A549 (cell line): ENCODE measurements at regions not wholly inside any gene's neighbourhood (a gene's known extent, or its start where the extent isn't known, plus 50 kb on each side); places are given as distances from the start of the nearest gene placed in this dataset.

Experiments used
- ATAC-seq, 2 experiments: fragments of 200-7000 bp in 1 of 2; fragments of >200 bp in 1 of 2; cut with Nextera tagmentation in 1 of 2; cut with Tn5 transposase in 1 of 2; 3 replicates each; pipeline versions ENCODE4 v1.8.0 to v1.9.1; 2018 to 2020; ENCODE audit warnings: mild to moderate bottlenecking in 1 of 2, moderate library complexity in 1 of 2
- CTCF ChIA-PET: fragments of 300-600 bp; sonication (Branson Sonifier 250); formaldehyde crosslinking; extraction: SDS; loops from one replicate; lab custom pipeline; 2021; ENCODE audit warnings: antibody characterized with exemption, inconsistent platforms; lab: Yijun Ruan, JAX
- POLR2A ChIA-PET: fragments of 350-600 bp; formaldehyde crosslinking; extraction: SDS; loops from one replicate; lab custom pipeline; 2021; ENCODE audit warnings: antibody characterized with exemption, inconsistent platforms; lab: Yijun Ruan, JAX
- DNase-seq, 2 experiments: peaks; one replicate each; pipeline versions ENCODE4 v3.0.0 to v3.0.0-alpha.2; 2011 to 2016; ENCODE audit warnings: low read depth in 1 of 2, low spot score in 1 of 2
- FAIRE-seq: peaks from 2 replicates; lab custom pipeline; 2011; peaks lifted over from hg19 to GRCh38; lab: Jason Lieb, UNC
- H3K27ac ChIP-seq, 2 experiments: fragments of >200 bp; sonication (Bioruptor Twin); formaldehyde crosslinking; 3 replicates each; pipeline ENCODE4 v1.5.1; 2016 to 2017
- H3K4me1 ChIP-seq: fragments of >200 bp; sonication (Bioruptor Twin); formaldehyde crosslinking; 3 replicates; pipeline ENCODE4 v1.6.1; 2016
- H3K4me2 ChIP-seq: fragments of >200 bp; sonication (Bioruptor Twin); formaldehyde crosslinking; 3 replicates; pipeline ENCODE4 v1.6.1; 2016
- H3K4me3 ChIP-seq: fragments of >200 bp; sonication (Bioruptor Twin); formaldehyde crosslinking; 3 replicates; pipeline ENCODE4 v1.5.1; 2016
- H3K9me3 ChIP-seq: fragments of >200 bp; sonication (Bioruptor Twin); formaldehyde crosslinking; 3 replicates; pipeline ENCODE4 v1.6.1; 2016
- BHLHE40 ChIP-seq: IDR thresholded peaks from 2 replicates; pipeline ENCODE4 v1.6.1; 2012; ENCODE audit warnings: low read depth, low read length, inconsistent platforms
- CBX2 ChIP-seq: fragments of 200-600 bp; sonication (generic); IDR thresholded peaks from 2 replicates; pipeline ENCODE4 v1.6.1; 2016; ENCODE audit warnings: low read depth, mild to moderate bottlenecking, borderline replicate concordance
- CHD2 ChIP-seq: fragments of 150-350 bp; IDR thresholded peaks from 2 replicates; pipeline ENCODE4 v1.6.1; 2014; ENCODE audit warnings: low read length; ENCODE audit not compliant: partially characterized antibody
- EHMT2 ChIP-seq: fragments of 200-600 bp; sonication (generic); IDR thresholded peaks from 2 replicates; pipeline ENCODE4 v1.6.1; 2016; ENCODE audit warnings: antibody characterized with exemption, low read depth, mild to moderate bottlenecking, moderate library complexity
- EP300 ChIP-seq, 2 experiments: fragments of >200 bp; sonication (Bioruptor Twin); formaldehyde crosslinking; IDR thresholded peaks; 2 replicates in 1 of 2; 3 replicates in 1 of 2; pipeline ENCODE4 v1.6.1; 2016 to 2017
- FOSL2 ChIP-seq, 2 experiments: fragments of 450-650 bp in 1 of 2; fragments of >200 bp in 1 of 2; sonication (Bioruptor Twin) in 1 of 2; formaldehyde crosslinking; IDR thresholded peaks; 2 replicates each; pipeline versions ENCODE4 v1.5.0 to v1.6.1; 2016 to 2020; ENCODE audit warnings: mild to moderate bottlenecking in 1 of 2, moderate library complexity in 1 of 2
- HOXA7 ChIP-seq: fragments of 250-450 bp; sonication (Bioruptor Pico); IDR thresholded peaks from 2 replicates; pipeline ENCODE4 v1.5.0; 2020; ENCODE audit warnings: mild to moderate bottlenecking, moderate library complexity
- JUNB ChIP-seq: fragments of >200 bp; sonication (Bioruptor Twin); formaldehyde crosslinking; IDR thresholded peaks from 2 replicates; pipeline ENCODE4 v1.6.1; 2016
- KDM1A ChIP-seq: fragments of 200-600 bp; sonication (generic); IDR thresholded peaks from 2 replicates; pipeline ENCODE4 v1.6.1; 2016; ENCODE audit warnings: low read depth, mild to moderate bottlenecking
- MAFK ChIP-seq: fragments of 450-650 bp; IDR thresholded peaks from 2 replicates; pipeline ENCODE4 v1.6.1; 2014; ENCODE audit not compliant: partially characterized antibody
- MAZ ChIP-seq: fragments of 150-350 bp; IDR thresholded peaks from 2 replicates; pipeline ENCODE4 v1.6.1; 2014; ENCODE audit warnings: antibody characterized with exemption, low read depth, low read length, borderline replicate concordance
- NFE2L2 ChIP-seq: fragments of 150-350 bp; conservative IDR thresholded peaks from 2 replicates; pipeline ENCODE4 v1.6.1; 2014; ENCODE audit warnings: low read length
- NPAS2 ChIP-seq: fragments of 250-450 bp; sonication (Bioruptor Pico); IDR thresholded peaks from 2 replicates; pipeline ENCODE4 v1.8.0; 2022; ENCODE audit warnings: mild to moderate bottlenecking, moderate library complexity, borderline replicate concordance
- POLR2A ChIP-seq: IDR thresholded peaks from 2 replicates; pipeline ENCODE4 v1.6.1; 2012; ENCODE audit warnings: mild to moderate bottlenecking, low read length
- WGBS: methylation state at CpG from one replicate; pipeline ENCODE4 v1.1.6; 2017; ENCODE audit errors: missing lambda C conversion rate; 5-methylcytosine and 5-hydroxymethylcytosine counted together
- TF ChIP-seq, protein P1 (sequence below): IDR thresholded peaks from 2 replicates; pipeline ENCODE4 v1.6.1; 2012
- TF ChIP-seq, protein P2 (sequence below): fragments of >200 bp; sonication (Bioruptor Twin); formaldehyde crosslinking; IDR thresholded peaks from 3 replicates; pipeline ENCODE4 v1.5.1; 2016

GRCh38 chr3:113058188-113058587 lies 67.4 kb downstream of the GTPBP8 start:
- Histone ChIP-seq H3K4me3 (no peak overlapping the region), H3K4me1 (peaks cover 31% of the 10 kb centered on the region), H3K4me2 (no peak overlapping the region), H3K9me3 (no peaks in the 10 kb centered on the region), H3K27ac (0 out of 6 replicates have a peak overlapping the region, but pooled peaks of 1 of the 2 experiments have one; percentile 5)
- CTCF ChIA-PET: interaction anchor here (0.7 to 9.2 kb wide), 4 partner anchors 119 to 416 kb away, joined by 3 to 130 read pairs (median 4); no protein-coding TSS in a partner anchor
- 89% methylated on average over 3 of the region's 3 CpGs for WGBS
- FAIRE-seq (no peak), ATAC-seq (no peak), DNase-seq (no peak)
- POLR2A ChIA-PET: no interaction called here
- TF ChIP-seq CBX2: no peak
- TF ChIP-seq JUNB: no peak
- TF ChIP-seq, protein P1, sequence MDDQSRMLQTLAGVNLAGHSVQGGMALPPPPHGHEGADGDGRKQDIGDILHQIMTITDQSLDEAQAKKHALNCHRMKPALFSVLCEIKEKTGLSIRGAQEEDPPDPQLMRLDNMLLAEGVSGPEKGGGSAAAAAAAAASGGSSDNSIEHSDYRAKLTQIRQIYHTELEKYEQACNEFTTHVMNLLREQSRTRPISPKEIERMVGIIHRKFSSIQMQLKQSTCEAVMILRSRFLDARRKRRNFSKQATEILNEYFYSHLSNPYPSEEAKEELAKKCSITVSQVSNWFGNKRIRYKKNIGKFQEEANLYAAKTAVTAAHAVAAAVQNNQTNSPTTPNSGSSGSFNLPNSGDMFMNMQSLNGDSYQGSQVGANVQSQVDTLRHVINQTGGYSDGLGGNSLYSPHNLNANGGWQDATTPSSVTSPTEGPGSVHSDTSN: no peak
- TF ChIP-seq, protein P2, sequence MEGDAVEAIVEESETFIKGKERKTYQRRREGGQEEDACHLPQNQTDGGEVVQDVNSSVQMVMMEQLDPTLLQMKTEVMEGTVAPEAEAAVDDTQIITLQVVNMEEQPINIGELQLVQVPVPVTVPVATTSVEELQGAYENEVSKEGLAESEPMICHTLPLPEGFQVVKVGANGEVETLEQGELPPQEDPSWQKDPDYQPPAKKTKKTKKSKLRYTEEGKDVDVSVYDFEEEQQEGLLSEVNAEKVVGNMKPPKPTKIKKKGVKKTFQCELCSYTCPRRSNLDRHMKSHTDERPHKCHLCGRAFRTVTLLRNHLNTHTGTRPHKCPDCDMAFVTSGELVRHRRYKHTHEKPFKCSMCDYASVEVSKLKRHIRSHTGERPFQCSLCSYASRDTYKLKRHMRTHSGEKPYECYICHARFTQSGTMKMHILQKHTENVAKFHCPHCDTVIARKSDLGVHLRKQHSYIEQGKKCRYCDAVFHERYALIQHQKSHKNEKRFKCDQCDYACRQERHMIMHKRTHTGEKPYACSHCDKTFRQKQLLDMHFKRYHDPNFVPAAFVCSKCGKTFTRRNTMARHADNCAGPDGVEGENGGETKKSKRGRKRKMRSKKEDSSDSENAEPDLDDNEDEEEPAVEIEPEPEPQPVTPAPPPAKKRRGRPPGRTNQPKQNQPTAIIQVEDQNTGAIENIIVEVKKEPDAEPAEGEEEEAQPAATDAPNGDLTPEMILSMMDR: no peak
- no peak for TF ChIP-seq CHD2
- TF ChIP-seq NFE2L2: no peak
- no peak for TF ChIP-seq FOSL2 (IDR thresholded peaks at IDR 0.05)
- TF ChIP-seq FOSL2 (CRISPR knock-in tag; IDR thresholded peaks at IDR 0.05): no peak
- no peak for TF ChIP-seq EP300 (IDR thresholded peaks at IDR 0.05)
- no peak for TF ChIP-seq KDM1A
- TF ChIP-seq POLR2A: no peak
- TF ChIP-seq, all 56 proteins: peak for 0

DNA sequence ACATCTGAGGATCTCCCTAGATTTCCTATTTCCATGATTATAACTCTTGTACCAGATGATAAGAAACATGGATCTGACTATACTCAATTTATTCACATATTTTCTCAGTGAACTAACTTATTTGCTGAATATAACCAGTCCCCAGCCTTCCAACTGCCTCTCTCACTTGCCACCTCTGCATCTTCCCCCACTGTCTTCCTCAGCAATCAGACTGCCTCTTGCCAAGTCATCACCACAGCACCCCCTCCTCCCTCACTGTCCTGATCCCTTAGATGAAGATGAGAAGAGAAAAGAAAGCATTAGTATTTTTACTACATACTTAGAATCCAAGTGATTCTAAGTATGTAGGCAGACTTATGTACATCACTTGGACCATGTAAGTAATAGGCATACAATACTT lies 71.9 kb downstream of the GTPBP8 start:
- Histone ChIP-seq H3K27ac (no peak overlapping the region; a peak in 1 of 6 replicates), H3K4me3 (no peak overlapping the region), H3K9me3 (no peaks in the 10 kb centered on the region), H3K4me2 (no peak overlapping the region), H3K4me1 (peaks cover 9% of the 10 kb centered on the region; the same call in 2 of the 3 replicates)
- no peak for FAIRE-seq
- CTCF ChIA-PET: interaction anchor here (1.0 to 1.4 kb wide), 2 partner anchors 8 to 73 kb away, joined by 3 to 5 read pairs; no protein-coding TSS in a partner anchor
- no peak for DNase-seq
- no peak for ATAC-seq
- TF ChIP-seq NPAS2 (CRISPR knock-in tag): no peak
- TF ChIP-seq BHLHE40: no peak
- TF ChIP-seq HOXA7 (CRISPR knock-in tag): no peak
- TF ChIP-seq MAZ: no peak
- POLR2A ChIA-PET: interaction anchor here (0.6 kb wide), 1 partner anchor 224 kb away, joined by 3 read pairs; no protein-coding TSS in a partner anchor

- CTCF ChIA-PET: interaction anchor here (1.8 kb wide), 1 partner anchor 225 kb away, joined by 7 read pairs; no protein-coding TSS in a partner anchor
- FAIRE-seq: no peak
- DNase-seq: no peak
- Histone ChIP-seq H3K4me3 (no peak overlapping the region), H3K27ac (peak overlapping the region in 1 of 2 experiments; percentile 3; a peak in 2 of 6 replicates), H3K9me3 (no peaks in the 10 kb centered on the region), H3K4me1 (peaks cover 9% of the 10 kb centered on the region; the same call in 2 of the 3 replicates), H3K4me2 (peak overlapping the region; percentile 23; the same call in 1 of the 3 replicates)
- WGBS: 20% methylated on average over 4 of the region's 4 CpGs
- POLR2A ChIA-PET: interaction anchor here (0.6 kb wide), 1 partner anchor 223 kb away, joined by 3 read pairs; no protein-coding TSS in a partner anchor
- TF ChIP-seq MAZ (no peak), EHMT2 (no peak), MAFK (no peak)
- ATAC-seq: 0 out of 6 replicates have a peak, but pooled peaks of 1 of the 2 experiments have one; percentile 24
Measured at GRCh38 chr3:113063126-113063894, 72.5 kb downstream of the GTPBP8 start.
